Stimulated activated CD4-positive, alpha-beta T cell treated with anti-CD3 and anti-CD28 coated beads, Interleukin-15, amount 100 ng/mL, for 1 hour (primary cell): ENCODE measurements at regions not wholly inside any gene's neighbourhood (a gene's known extent, or its start where the extent isn't known, plus 50 kb on each side); places are given as distances from the start of the nearest gene placed in this dataset.

Source experiments
- DNase-seq, 2 donors: peaks; one replicate each; pipeline ENCODE4 v3.0.0-alpha.2; 2020; ENCODE audit warnings: low read depth in 1 of 2, low spot score in 1 of 2

GRCh38 chr11:70020336-70021214 is 57.5 kb upstream of the ANO1 start:
- DNase-seq = no peak

GRCh38 chr11:70021586-70021985 is 56.5 kb upstream of the ANO1 start:
- no peak for DNase-seq

GRCh38 chr11:70024036-70024772 is 53.9 kb upstream of the ANO1 start:
- DNase-seq = no peak

GRCh38 chr11:70024773-70025045 is 53.4 kb upstream of the ANO1 start:
- DNase-seq = no peak

- no peak for DNase-seq
Observed at GRCh38 chr11:70025308-70025707, 52.8 kb upstream of the ANO1 start.

GRCh38 chr11:70026012-70026411 is 52.1 kb upstream of the ANO1 start:
- DNase-seq = no peak

GRCh38 chr11:70026726-70027125 is 51.4 kb upstream of the ANO1 start:
- DNase-seq = no peak

GRCh38 chr11:70027451-70027850 is 50.7 kb upstream of the ANO1 start:
- no peak for DNase-seq

- DNase-seq = no peak
Observed at GRCh38 chr11:70028147-70028855, 49.8 kb upstream of the ANO1 start.
